ENCODE measurements at regions not wholly inside any gene's neighbourhood (a gene's known extent, or its start where the extent isn't known, plus 50 kb on each side); places are given as distances from the start of the nearest gene placed in this dataset.
A peak's percentile ranks its signal among the peaks of the same experiment; 100 is the strongest.

DNA sequence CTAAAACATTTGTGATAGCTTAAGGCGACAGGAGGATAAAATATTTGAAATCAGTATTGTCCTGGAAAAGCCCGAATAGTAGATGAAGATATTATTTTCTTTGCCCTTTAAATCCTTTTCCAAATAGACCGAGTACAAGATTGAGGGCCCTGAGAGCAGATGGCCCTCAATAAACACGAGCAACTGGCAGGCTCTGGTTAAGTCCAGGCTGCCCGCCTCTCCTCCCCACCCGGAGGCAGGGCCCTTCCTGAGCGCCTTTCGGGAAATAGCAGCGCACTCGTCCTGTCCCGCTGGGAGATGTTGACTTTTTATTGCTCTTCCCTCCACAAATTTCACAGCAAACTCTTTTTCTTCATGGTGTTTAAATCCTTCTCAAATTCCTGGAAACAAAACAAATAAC is 50.8 kb upstream of the MAX start:
- FAIRE-seq (no peak), DNase-seq (ENCODE audit: low read depth) (no peak)
- TF ChIP-seq, protein P1, sequence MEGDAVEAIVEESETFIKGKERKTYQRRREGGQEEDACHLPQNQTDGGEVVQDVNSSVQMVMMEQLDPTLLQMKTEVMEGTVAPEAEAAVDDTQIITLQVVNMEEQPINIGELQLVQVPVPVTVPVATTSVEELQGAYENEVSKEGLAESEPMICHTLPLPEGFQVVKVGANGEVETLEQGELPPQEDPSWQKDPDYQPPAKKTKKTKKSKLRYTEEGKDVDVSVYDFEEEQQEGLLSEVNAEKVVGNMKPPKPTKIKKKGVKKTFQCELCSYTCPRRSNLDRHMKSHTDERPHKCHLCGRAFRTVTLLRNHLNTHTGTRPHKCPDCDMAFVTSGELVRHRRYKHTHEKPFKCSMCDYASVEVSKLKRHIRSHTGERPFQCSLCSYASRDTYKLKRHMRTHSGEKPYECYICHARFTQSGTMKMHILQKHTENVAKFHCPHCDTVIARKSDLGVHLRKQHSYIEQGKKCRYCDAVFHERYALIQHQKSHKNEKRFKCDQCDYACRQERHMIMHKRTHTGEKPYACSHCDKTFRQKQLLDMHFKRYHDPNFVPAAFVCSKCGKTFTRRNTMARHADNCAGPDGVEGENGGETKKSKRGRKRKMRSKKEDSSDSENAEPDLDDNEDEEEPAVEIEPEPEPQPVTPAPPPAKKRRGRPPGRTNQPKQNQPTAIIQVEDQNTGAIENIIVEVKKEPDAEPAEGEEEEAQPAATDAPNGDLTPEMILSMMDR (IDR thresholded peaks at IDR 0.05; ENCODE audit: insufficient read depth, low read length, severe bottlenecking), result no peak

GRCh38 chr14:65156568-65157366 is 54.5 kb upstream of the MAX start:
- DNase-seq (ENCODE audit: low read depth), result peak; percentile 66

More for the DNA sequence above, 50.8 kb upstream of the MAX start:
- no peaks in the 10 kb centered on the region for H3K36me3 ChIP-seq (ENCODE audit: control insufficient read depth, insufficient read depth, low read length)
- H3K4me3 ChIP-seq (ENCODE audit: low read depth, low read length), result no peak overlapping the region
- no peaks in the 10 kb centered on the region for H3K27me3 ChIP-seq (ENCODE audit: control insufficient read depth, insufficient read depth, low read length)

DNA sequence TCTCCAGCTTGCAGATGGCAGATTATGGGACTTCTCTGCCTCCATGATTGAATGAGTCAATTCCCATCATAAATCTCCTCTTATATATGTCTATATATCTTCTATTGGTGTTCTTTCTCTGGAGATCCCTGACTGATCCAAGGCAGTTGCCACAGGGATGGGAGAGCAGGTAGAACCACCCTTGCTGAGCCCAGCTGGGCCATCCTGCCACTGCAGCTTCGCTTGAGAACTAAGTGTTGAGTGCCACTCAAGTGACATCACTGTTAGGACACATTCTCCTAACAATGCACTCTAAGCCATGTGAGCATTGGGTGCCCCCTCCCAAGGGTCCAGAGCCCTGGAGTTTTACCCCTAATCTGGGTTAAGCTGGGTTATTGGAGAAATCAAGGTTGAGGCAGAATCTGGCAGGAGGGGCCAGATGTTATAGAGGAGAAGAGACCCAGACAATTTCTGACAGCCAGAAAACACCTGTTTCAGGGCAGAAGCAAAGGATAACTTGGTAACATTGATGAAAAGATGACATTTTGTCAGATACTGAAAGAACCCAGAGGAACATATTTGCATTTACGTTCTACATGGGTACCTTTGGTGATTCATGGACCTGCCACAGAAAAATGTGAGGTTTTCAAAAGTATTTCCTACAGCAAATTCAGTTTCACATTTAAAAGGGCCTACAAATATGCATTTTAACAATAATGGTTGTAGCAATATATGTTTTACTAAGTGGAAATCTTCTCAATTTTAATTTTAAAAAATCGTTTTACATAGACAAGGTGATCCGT is 57.2 kb upstream of the MAX start:
- H3K4me3 ChIP-seq (ENCODE audit: low read depth, low read length), result no peak overlapping the region
- no peak for FAIRE-seq
- no peaks in the 10 kb centered on the region for H3K27me3 ChIP-seq (ENCODE audit: control insufficient read depth, insufficient read depth, low read length)
- TF ChIP-seq, protein P1 (IDR thresholded peaks at IDR 0.05; ENCODE audit: insufficient read depth, low read length, severe bottlenecking), result no peak
- no peak for DNase-seq (ENCODE audit: low read depth)
- H3K36me3 ChIP-seq (ENCODE audit: control insufficient read depth, insufficient read depth, low read length), result no peaks in the 10 kb centered on the region

More at GRCh38 chr14:65156568-65157366, 54.5 kb upstream of the MAX start:
- Histone ChIP-seq H3K27me3 (ENCODE audit: control insufficient read depth, insufficient read depth, low read length) (no peaks in the 10 kb centered on the region), H3K4me3 (ENCODE audit: low read depth, low read length) (no peak overlapping the region), H3K36me3 (ENCODE audit: control insufficient read depth, insufficient read depth, low read length) (no peaks in the 10 kb centered on the region)
- TF ChIP-seq, protein P1 (IDR thresholded peaks at IDR 0.05; ENCODE audit: insufficient read depth, low read length, severe bottlenecking), result no peak
- no peak for FAIRE-seq

- TF ChIP-seq, protein P1 (IDR thresholded peaks at IDR 0.05; ENCODE audit: insufficient read depth, low read length, severe bottlenecking), result no peak
- DNase-seq (ENCODE audit: low read depth) (no peak), FAIRE-seq (no peak)
- no peak overlapping the region for H3K4me3 ChIP-seq (ENCODE audit: low read depth, low read length)
- H3K36me3 ChIP-seq (ENCODE audit: control insufficient read depth, insufficient read depth, low read length), result no peaks in the 10 kb centered on the region
- H3K27me3 ChIP-seq (ENCODE audit: control insufficient read depth, insufficient read depth, low read length), result no peaks in the 10 kb centered on the region
Measured at GRCh38 chr14:65160091-65160490, 57.8 kb upstream of the MAX start.

GRCh38 chr14:65162031-65162430 is 59.7 kb upstream of the MAX start:
- no peaks in the 10 kb centered on the region for H3K36me3 ChIP-seq (ENCODE audit: control insufficient read depth, insufficient read depth, low read length)
- FAIRE-seq (no peak), DNase-seq (ENCODE audit: low read depth) (no peak)
- H3K27me3 ChIP-seq (ENCODE audit: control insufficient read depth, insufficient read depth, low read length), result no peaks in the 10 kb centered on the region
- no peak overlapping the region for H3K4me3 ChIP-seq (ENCODE audit: low read depth, low read length)
- TF ChIP-seq, protein P1 (IDR thresholded peaks at IDR 0.05; ENCODE audit: insufficient read depth, low read length, severe bottlenecking), result no peak

Data from bronchial epithelial cell (primary cell).